Stimulated activated CD4-positive, alpha-beta T cell treated with anti-CD3 and anti-CD28 coated beads, Interleukin-15, amount 100 ng/mL, for 24 hours (primary cell): ENCODE measurements at regions not wholly inside any gene's neighbourhood (a gene's known extent, or its start where the extent isn't known, plus 50 kb on each side); places are given as distances from the start of the nearest gene placed in this dataset.

ENCODE experiments used
- DNase-seq: peaks from one replicate; pipeline ENCODE4 v3.0.0-alpha.2; 2020

DNA sequence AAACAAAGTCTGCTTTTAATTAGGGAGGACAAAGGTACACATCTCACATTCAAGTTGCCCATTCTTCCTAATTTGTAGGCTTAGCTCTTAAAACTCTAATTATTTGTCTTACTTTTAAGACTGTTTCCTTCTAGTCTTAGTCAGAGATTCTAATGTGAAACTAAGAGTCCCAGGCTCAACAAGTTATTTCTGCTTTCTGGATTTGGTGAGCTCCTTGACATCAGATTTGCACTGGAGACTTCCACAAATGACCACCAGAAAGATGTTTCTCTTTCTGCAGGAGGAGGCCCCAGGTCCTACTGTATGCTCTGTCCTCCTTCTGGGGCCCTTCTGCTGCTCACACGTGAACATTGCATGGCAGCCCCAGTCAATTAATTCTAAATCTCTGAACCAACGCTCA, 194.2 kb upstream of the JUN start:
- DNase-seq = no peak

GRCh38 chr1:58979086-58979485, 195.2 kb upstream of the JUN start:
- DNase-seq = no peak

DNA sequence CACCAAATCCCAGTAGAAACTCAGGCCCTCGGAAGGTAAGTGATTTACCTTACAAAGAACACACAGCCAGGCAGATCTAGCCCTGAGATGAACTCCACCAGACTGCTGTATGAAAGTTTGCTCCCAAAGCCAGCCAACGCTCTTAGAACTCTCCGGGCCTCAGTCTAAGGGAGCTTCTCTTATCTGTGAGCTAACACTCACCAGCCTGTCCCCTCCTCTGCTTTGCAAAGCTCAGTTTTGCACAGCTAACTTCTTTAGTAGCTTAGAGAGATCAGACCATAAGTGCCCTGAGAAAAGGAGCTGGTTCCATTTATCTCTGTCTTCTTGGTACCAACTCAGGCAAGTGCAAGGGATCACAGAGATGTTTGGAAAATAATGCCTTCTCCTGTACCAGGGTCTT, 195.8 kb upstream of the JUN start:
- DNase-seq = no peak

GRCh38 chr1:58981392-58981791, 197.5 kb upstream of the JUN start:
- no peak for DNase-seq

DNA sequence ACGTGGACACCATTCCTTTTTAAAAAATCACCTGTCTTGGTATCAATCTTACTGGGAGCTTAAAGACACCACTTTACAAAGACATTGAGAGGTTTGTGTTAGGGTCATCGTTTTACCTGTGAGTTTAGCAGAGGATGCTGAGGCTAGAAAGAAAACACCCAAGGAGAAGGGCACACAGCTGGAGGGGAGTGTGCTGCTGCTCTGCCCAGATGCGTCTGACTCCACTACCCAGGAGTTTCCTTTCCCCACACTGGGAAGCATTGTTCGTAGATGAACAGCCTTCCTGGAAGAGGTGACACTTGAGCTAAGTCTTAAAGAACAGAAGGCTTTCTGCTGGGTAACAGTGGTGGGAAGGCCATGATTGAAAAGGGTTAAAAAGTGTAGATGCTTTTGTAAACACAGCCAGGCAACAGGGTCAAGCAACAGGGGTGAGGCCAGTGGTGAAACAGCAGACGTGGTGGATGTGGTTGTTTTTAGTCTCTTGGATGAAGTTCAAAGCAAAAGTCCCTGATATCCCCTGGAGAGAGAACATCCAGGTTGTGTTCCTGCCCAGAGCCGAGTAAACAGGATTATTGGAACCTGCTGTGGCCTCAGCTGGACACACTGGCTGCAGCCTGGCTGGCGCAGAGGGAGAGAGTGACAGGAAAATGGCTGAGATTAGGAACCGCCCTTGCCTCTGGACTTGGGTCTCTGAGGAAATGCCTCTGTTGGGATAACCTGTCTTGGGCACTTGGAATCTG, 198.6 kb upstream of the JUN start:
- no peak for DNase-seq

GRCh38 chr1:58983162-58983561, 199.3 kb upstream of the JUN start:
- no peak for DNase-seq

GRCh38 chr1:58983633-58984245, 199.9 kb upstream of the JUN start:
- DNase-seq = no peak

GRCh38 chr1:58986996-58987767, 203.3 kb upstream of the JUN start:
- DNase-seq = no peak

DNA sequence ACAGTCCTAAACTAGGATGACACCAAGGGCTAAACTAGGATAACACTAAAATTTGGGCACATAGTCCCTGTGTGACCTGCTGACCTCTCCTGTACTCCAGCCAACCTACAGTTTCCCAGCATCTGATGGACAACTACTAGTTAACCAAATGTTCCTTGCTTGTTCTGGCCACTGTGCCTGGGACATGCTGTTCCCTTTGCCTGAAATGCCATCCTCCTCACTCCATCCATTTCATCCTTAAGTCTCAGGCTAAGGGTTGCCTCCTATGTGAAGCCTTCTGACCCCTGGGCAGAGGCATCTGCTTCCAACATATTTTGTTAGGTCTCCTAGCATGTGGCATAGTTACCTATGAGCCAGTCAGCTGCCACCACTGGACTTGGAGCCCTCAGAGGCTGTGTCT, 204.9 kb upstream of the JUN start:
- no peak for DNase-seq

GRCh38 chr1:58989845-58990244, 206.0 kb upstream of the JUN start:
- no peak for DNase-seq

DNA sequence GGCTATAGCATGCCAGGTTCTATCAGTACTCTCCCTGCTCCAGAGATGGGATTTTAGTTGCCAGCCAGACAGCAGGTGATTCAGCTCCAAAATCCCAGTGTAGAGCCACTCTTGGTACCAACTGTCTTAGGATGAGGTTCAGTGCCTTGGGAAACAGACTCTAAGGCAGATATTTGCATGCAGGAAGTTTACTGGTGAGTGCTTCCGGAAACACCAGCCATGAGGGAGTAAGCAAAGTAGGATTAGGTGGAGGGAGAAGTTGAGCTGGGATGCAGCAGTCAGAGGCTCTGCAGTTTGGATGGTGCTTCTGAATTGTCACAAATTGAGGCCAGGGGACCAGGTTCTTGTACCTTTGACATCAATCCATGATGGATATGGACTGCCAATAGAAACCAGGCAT, 207.5 kb upstream of the JUN start:
- DNase-seq = no peak

DNA sequence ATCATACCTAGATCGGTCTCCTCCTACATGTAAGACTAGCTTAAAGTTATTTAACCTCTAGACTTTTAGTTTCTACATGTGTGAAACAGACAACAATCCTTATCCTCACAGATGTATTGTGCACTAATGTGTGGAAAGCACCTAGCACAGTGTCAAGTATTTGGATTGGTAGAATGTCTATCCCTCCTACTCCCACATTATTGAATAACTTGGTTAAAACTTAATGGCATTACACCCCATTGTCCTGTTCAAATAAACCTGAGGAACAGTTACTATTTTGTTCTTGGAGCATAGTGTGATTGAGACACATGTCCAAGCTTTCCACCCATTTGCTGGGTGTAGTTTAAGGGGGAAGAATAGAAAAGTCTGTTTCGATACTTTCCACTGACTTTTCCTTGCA, 208.8 kb upstream of the JUN start:
- no peak for DNase-seq

GRCh38 chr1:58993403-58993802, 209.6 kb upstream of the JUN start:
- DNase-seq = no peak

- DNase-seq = no peak
Observed at GRCh38 chr1:58994664-58995063, 210.8 kb upstream of the JUN start.

- no peak for DNase-seq
Observed at GRCh38 chr1:58996341-58997059, 212.7 kb upstream of the JUN start.

- DNase-seq = no peak
Observed at GRCh38 chr1:58997060-58997411, 213.2 kb upstream of the JUN start.

DNA sequence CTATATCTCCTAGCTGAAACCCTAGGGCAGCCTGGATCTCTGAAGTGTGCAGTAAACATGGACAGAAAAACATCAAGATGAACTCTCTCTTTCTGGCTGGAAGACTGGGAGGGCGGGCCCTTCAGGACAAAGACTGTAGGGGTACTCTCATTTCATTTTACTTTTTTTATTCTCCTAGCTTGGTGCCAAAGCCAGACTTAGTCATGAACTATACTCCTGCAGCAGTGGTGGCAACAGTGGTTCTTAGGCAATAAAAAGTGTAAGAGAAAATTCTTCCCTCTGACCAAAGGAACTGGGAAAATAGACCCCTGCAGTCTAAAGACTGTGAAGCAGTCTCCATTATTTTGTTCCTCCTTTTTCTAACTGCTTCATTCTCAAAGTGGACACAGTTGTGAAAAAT, 213.8 kb upstream of the JUN start:
- DNase-seq = no peak

- DNase-seq = no peak
Observed at GRCh38 chr1:58999676-59000075, 215.8 kb upstream of the JUN start.

DNA sequence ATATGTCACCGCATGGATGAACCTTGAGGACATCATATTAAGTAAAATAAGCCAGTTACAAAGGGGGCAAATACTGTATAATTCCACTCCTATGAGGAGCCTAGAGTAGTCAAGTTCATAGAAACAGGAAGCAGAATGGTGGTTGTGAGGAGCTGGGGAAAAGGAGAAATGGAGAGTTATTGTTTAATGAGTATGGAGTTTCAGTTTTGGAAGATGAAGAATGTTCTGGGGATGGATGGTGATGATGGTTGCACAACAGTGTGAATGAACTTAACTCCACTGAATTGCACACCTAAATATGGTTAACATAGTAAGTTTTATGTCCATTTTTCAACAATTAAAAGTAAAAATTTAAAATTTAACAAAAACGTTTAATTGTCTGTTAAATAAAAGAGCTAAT, 220.9 kb upstream of the JUN start:
- no peak for DNase-seq

DNA sequence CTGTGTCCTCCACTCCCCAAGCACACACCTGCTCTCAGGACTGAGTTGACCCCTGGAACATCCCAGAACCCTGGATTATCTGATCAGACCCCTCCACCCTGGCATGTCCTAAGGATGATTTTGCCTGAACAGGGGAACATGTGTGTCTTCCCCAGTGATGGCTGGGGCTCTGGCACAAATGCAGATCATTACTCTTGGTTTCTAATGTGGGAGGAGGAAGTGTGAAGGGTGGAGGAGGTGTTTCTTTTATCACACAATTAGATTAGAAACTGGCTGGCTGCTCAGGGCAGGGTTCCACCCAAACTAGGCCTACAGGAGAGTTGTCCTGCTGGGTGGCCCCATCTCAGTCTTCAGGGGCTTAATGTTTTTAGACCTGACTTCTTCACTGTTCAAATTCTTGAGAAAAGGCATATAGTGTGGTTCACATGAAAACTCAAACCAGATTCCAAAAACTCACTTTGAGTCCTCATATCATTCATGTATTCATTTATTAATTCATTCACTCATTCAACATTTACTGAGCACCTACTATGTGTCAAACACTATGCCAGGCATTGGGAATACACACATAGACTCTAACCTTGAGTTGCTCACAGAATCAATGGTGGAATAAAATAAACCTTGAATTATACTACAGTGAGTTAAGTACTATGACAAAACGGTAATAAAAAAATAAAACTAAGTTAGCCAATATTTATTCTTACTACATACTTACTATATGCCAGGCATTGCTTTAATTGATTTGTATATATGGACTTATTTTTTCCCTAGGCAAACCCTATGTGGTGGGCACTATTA, 221.8 kb upstream of the JUN start:
- DNase-seq = peak; percentile 16

DNA sequence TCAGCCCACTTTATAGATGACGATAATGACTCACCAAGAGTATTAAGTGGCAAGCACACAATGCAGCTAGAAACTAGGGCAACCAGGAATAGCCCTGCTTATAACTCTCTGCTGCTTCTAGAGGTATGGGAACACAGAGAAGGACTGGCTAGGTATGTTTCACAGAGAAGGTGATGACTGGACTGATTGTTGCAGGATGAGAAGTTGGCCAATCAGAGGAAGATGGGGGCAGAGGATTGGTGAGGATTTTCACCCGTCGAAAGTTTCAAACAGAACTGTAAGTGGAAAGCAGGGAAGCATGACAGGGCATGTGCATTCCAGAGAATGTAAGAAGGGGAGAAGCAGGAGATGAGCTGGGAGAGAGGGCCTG, 222.4 kb upstream of the JUN start:
- DNase-seq = no peak

DNA sequence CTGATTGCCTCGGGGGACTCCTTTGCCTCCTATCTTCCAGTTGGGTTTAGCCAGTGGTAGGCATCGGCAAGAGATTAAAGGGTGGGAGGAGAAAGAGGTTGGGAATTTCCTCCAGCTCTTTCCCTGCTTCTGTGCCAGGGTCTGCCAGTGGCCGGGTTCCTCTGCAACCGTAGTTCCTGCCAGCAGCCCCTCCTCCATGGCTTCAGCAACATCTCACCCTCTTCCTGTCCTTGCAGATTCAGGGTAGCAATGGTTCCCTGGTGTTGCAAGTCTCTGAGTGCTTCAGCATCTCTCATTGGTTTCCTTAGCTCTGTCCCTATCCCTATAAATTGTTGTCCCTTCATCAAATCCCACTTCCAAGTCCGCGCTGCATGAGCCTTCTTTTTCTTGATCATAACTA, 223.1 kb upstream of the JUN start:
- no peak for DNase-seq

GRCh38 chr1:59007429-59007819, 223.6 kb upstream of the JUN start:
- DNase-seq = no peak
